ENCODE measurements at regions not wholly inside any gene's neighbourhood (a gene's known extent, or its start where the extent isn't known, plus 50 kb on each side); places are given as distances from the start of the nearest gene placed in this dataset.

- no peak for TF ChIP-seq CTCF (IDR thresholded peaks at IDR 0.05)
- DNase-seq: no peak
- Mint-ChIP-seq H3K27me3 (ENCODE audit: insufficient read depth) (peaks cover 2% of the 10 kb centered on the region; the same call in 1 of the 2 replicates), H3K27ac (peak overlapping the region; percentile 74), H3K36me3 (ENCODE audit: low read depth) (peaks cover 56% of the 10 kb centered on the region), H3K9me3 (no peaks in the 10 kb centered on the region), H3K4me3 (peak overlapping the region; percentile 3; the same call in 1 of the 2 replicates), H3K4me1 (ENCODE audit: low read depth) (peaks cover 96% of the 10 kb centered on the region)
These were observed 120.4 kb downstream of the OGFRL1 start for GRCh38 chr6:71408787-71409723.

GRCh38 chr6:71410164-71410566, 121.6 kb downstream of the OGFRL1 start:
- Mint-ChIP-seq H3K4me3 (no peak overlapping the region; the same call in 1 of the 2 replicates), H3K9me3 (no peaks in the 10 kb centered on the region), H3K36me3 (ENCODE audit: low read depth) (peaks cover 65% of the 10 kb centered on the region), H3K4me1 (ENCODE audit: low read depth) (peaks cover 96% of the 10 kb centered on the region), H3K27me3 (ENCODE audit: insufficient read depth) (peaks cover 2% of the 10 kb centered on the region; the same call in 1 of the 2 replicates), H3K27ac (peak overlapping the region; percentile 62)
- DNase-seq: no peak
- TF ChIP-seq CTCF (IDR thresholded peaks at IDR 0.05): no peak

GRCh38 chr6:71410681-71411080, 122.1 kb downstream of the OGFRL1 start:
- TF ChIP-seq CTCF (IDR thresholded peaks at IDR 0.05): no peak
- H3K27me3 Mint-ChIP-seq (ENCODE audit: insufficient read depth): peaks cover 2% of the 10 kb centered on the region; the same call in 1 of the 2 replicates
- peaks cover 67% of the 10 kb centered on the region for H3K36me3 Mint-ChIP-seq (ENCODE audit: low read depth)
- peak overlapping the region; percentile 62 for H3K27ac Mint-ChIP-seq
- H3K4me1 Mint-ChIP-seq (ENCODE audit: low read depth): peaks cover 96% of the 10 kb centered on the region
- no peak overlapping the region for H3K4me3 Mint-ChIP-seq
- H3K9me3 Mint-ChIP-seq: no peaks in the 10 kb centered on the region
- no peak for DNase-seq

GRCh38 chr6:71411882-71412281, 123.3 kb downstream of the OGFRL1 start:
- Mint-ChIP-seq H3K4me3 (peak overlapping the region; percentile 72), H3K27ac (peak overlapping the region; percentile 77), H3K36me3 (ENCODE audit: low read depth) (peaks cover 65% of the 10 kb centered on the region), H3K27me3 (ENCODE audit: insufficient read depth) (peaks cover 2% of the 10 kb centered on the region; the same call in 1 of the 2 replicates), H3K9me3 (no peaks in the 10 kb centered on the region), H3K4me1 (ENCODE audit: low read depth) (peaks cover 87% of the 10 kb centered on the region)
- DNase-seq: no peak
- no peak for TF ChIP-seq CTCF (IDR thresholded peaks at IDR 0.05)

- Mint-ChIP-seq H3K4me3 (peak overlapping the region; percentile 72), H3K9me3 (no peaks in the 10 kb centered on the region)
- no peak for DNase-seq
These were observed 124.0 kb downstream of the OGFRL1 start for GRCh38 chr6:71412559-71413140.

More at GRCh38 chr6:71412559-71413140, 124.0 kb downstream of the OGFRL1 start:
- peaks cover 87% of the 10 kb centered on the region for H3K4me1 Mint-ChIP-seq (ENCODE audit: low read depth)
- peaks cover 67% of the 10 kb centered on the region for H3K36me3 Mint-ChIP-seq (ENCODE audit: low read depth)
- H3K27ac Mint-ChIP-seq: peak overlapping the region; percentile 77
- no peak for TF ChIP-seq CTCF (IDR thresholded peaks at IDR 0.05)
- no peaks in the 10 kb centered on the region for H3K27me3 Mint-ChIP-seq (ENCODE audit: insufficient read depth)
